GM23338 (cell line): ENCODE measurements at regions not wholly inside any gene's neighbourhood (a gene's known extent, or its start where the extent isn't known, plus 50 kb on each side); places are given as distances from the start of the nearest gene placed in this dataset.

Experiments used
- ATAC-seq: fragments of 200-7000 bp; cut with Tn5 transposase; 3 replicates; pipeline ENCODE4 v1.9.1; 2020
- DNase-seq: peaks from one replicate; pipeline ENCODE4 v3.0.0-alpha.2; 2015; ENCODE audit warnings: low spot score
- H2AFZ ChIP-seq: fragments of 200-600 bp; sonication (generic); 2 replicates; pipeline ENCODE4 v1.8.0; 2016; ENCODE audit warnings: antibody characterized with exemption, mild to moderate bottlenecking, moderate library complexity
- H3F3A ChIP-seq: fragments of 200-600 bp; sonication (generic); replicated peaks from 2 replicates; pipeline ENCODE4 v1.8.0; 2017; ENCODE audit warnings: antibody characterized with exemption, mixed run types, low read depth
- H3K27ac ChIP-seq: fragments of 200-600 bp; sonication (generic); 2 replicates; pipeline ENCODE4 v1.6.1; 2016; ENCODE audit warnings: low read depth
- H3K27me3 ChIP-seq: fragments of 200-600 bp; sonication (generic); 2 replicates; pipeline ENCODE4 v1.8.0; 2016; ENCODE audit warnings: mild to moderate bottlenecking, mixed run types, moderate library complexity; ENCODE audit not compliant: insufficient read depth
- H3K36me3 ChIP-seq: fragments of 200-600 bp; sonication (generic); 2 replicates; pipeline ENCODE4 v1.8.0; 2016; ENCODE audit warnings: mild to moderate bottlenecking; ENCODE audit not compliant: insufficient read depth
- H3K4me1 ChIP-seq: fragments of 200-600 bp; sonication (generic); 2 replicates; pipeline ENCODE4 v1.8.0; 2016; ENCODE audit warnings: mild to moderate bottlenecking, moderate library complexity; ENCODE audit not compliant: insufficient read depth
- H3K4me2 ChIP-seq: fragments of 200-600 bp; sonication (generic); 2 replicates; pipeline ENCODE4 v1.7.1; 2017; ENCODE audit warnings: mixed run types
- H3K4me3 ChIP-seq: fragments of 200-600 bp; sonication (generic); 2 replicates; pipeline ENCODE4 v1.6.1; 2016; ENCODE audit warnings: mixed run types
- H3K79me2 ChIP-seq: fragments of 200-600 bp; sonication (generic); replicated peaks from 2 replicates; pipeline ENCODE4 v1.8.0; 2017; ENCODE audit warnings: mild to moderate bottlenecking; ENCODE audit not compliant: insufficient read depth
- H3K9me2 ChIP-seq: fragments of 200-600 bp; sonication (generic); 2 replicates; pipeline ENCODE4 v1.8.0; 2017; ENCODE audit not compliant: insufficient read depth
- H4K20me1 ChIP-seq: fragments of 200-600 bp; sonication (generic); replicated peaks from 2 replicates; pipeline ENCODE4 v1.8.0; 2017; ENCODE audit warnings: mild to moderate bottlenecking; ENCODE audit not compliant: insufficient read depth
- H3K27ac Mint-ChIP-seq: 2 replicates; pipeline ENCODE4 v1.8.0; 2020; ENCODE audit warnings: inconsistent platforms, mild to moderate bottlenecking, moderate library complexity, mixed read lengths
- H3K27me3 Mint-ChIP-seq: 3 replicates; pipeline ENCODE4 v1.8.0; 2022; ENCODE audit warnings: low read depth, mild to moderate bottlenecking, moderate library complexity, mixed read lengths, inconsistent platforms; ENCODE audit not compliant: insufficient read depth, poor library complexity
- H3K36me3 Mint-ChIP-seq: 3 replicates; pipeline ENCODE4 v1.8.0; 2021; ENCODE audit warnings: low read depth, mild to moderate bottlenecking, inconsistent platforms, moderate library complexity, mixed read lengths
- H3K4me1 Mint-ChIP-seq: 3 replicates; pipeline ENCODE4 v1.8.0; 2020; ENCODE audit warnings: mild to moderate bottlenecking, inconsistent platforms, mixed read lengths
- H3K4me3 Mint-ChIP-seq: 3 replicates; pipeline ENCODE4 v1.8.0; 2021; ENCODE audit warnings: moderate library complexity, mild to moderate bottlenecking, inconsistent platforms, mixed read lengths
- H3K9me3 Mint-ChIP-seq: 3 replicates; pipeline ENCODE4 v1.8.0; 2020; ENCODE audit warnings: moderate library complexity, mild to moderate bottlenecking, inconsistent platforms, mixed read lengths
- CREB1 ChIP-seq: fragments of 250-450 bp; sonication (Bioruptor Pico); IDR thresholded peaks from 2 replicates; pipeline ENCODE4 v1.5.0; 2020; ENCODE audit warnings: low read depth, mild to moderate bottlenecking, moderate library complexity
- CTCF ChIP-seq, 2 experiments: fragments of 200-600 bp in 1 of 2; sonication (generic) in 1 of 2; conservative IDR thresholded peaks; 2 replicates each; pipeline versions ENCODE4 v1.5.1 to v1.6.1; 2016 to 2017; ENCODE audit warnings: antibody characterized with exemption in 2 of 2, low read depth in 2 of 2, mild to moderate bottlenecking in 2 of 2, moderate library complexity in 1 of 2
- ETS1 ChIP-seq: IDR thresholded peaks from 2 replicates; pipeline ENCODE4 v1.6.1; 2016; ENCODE audit warnings: antibody characterized with exemption
- EZH2 ChIP-seq: fragments of 200-600 bp; sonication (generic); IDR thresholded peaks from one replicate; pipeline ENCODE4 v1.8.0; 2017; ENCODE audit warnings: antibody characterized with exemption, mild to moderate bottlenecking, low read depth; ENCODE audit not compliant: unreplicated experiment
- EZH2phosphoT487 ChIP-seq: fragments of 200-600 bp; sonication (generic); IDR thresholded peaks from one replicate; pipeline ENCODE4 v1.8.1; 2018; ENCODE audit warnings: antibody characterized with exemption; ENCODE audit not compliant: unreplicated experiment
- JUNB ChIP-seq: IDR thresholded peaks from one replicate; pipeline ENCODE4 v1.6.1; 2016; ENCODE audit warnings: antibody characterized with exemption; ENCODE audit not compliant: unreplicated experiment
- POLR2AphosphoS5 ChIP-seq: IDR thresholded peaks from 2 replicates; pipeline ENCODE4 v1.6.1; 2016; ENCODE audit warnings: antibody characterized with exemption, low read depth
- STAT1 ChIP-seq: IDR thresholded peaks from one replicate; pipeline ENCODE4 v1.6.1; 2016; ENCODE audit warnings: antibody characterized with exemption; ENCODE audit not compliant: unreplicated experiment
- ZNF331 ChIP-seq: fragments of 250-450 bp; sonication (Bioruptor Pico); IDR thresholded peaks from 2 replicates; pipeline ENCODE4 v1.5.0; 2020; ENCODE audit warnings: low read depth, mild to moderate bottlenecking, moderate library complexity
- ZNF462 ChIP-seq: fragments of 250-450 bp; sonication (Bioruptor Pico); IDR thresholded peaks from 2 replicates; pipeline ENCODE4 v1.5.0; 2020; ENCODE audit warnings: mild to moderate bottlenecking, moderate library complexity

- no peaks in the 10 kb centered on the region; the same call in 2 of the 3 replicates for H3K4me1 Mint-ChIP-seq
- H3K4me3 Mint-ChIP-seq = no peak overlapping the region
- Histone ChIP-seq H3F3A (no peaks in the 10 kb centered on the region), H3K27me3 (no peaks in the 10 kb centered on the region), H3K4me3 (no peak overlapping the region), H3K79me2 (no peaks in the 10 kb centered on the region), H3K36me3 (no peaks in the 10 kb centered on the region), H3K4me1 (no peaks in the 10 kb centered on the region), H4K20me1 (no peaks in the 10 kb centered on the region), H2AFZ (no peak overlapping the region), H3K27ac (no peak overlapping the region), H3K4me2 (no peak overlapping the region), H3K9me2 (no peaks in the 10 kb centered on the region)
- no peaks in the 10 kb centered on the region for H3K36me3 Mint-ChIP-seq
- H3K9me3 Mint-ChIP-seq = no peaks in the 10 kb centered on the region
- H3K27me3 Mint-ChIP-seq = peaks cover 2% of the 10 kb centered on the region
- TF ChIP-seq CREB1 (CRISPR knock-in tag) = no peak
- TF ChIP-seq EZH2phosphoT487 = no peak
- no peak for TF ChIP-seq EZH2
- no peak for TF ChIP-seq ZNF462 (CRISPR knock-in tag)
- no peak for TF ChIP-seq JUNB
- TF ChIP-seq CTCF (conservative IDR thresholded peaks at IDR 0.05; ENCODE audit: low read depth in 2 of 2) = no peak
- no peak for TF ChIP-seq POLR2AphosphoS5
- TF ChIP-seq STAT1 = no peak
- TF ChIP-seq ETS1 = no peak
- no peak for TF ChIP-seq ZNF331 (CRISPR knock-in tag)
- ATAC-seq = no peak
- no peak overlapping the region for H3K27ac Mint-ChIP-seq
- DNase-seq = no peak
Measured at GRCh38 chr20:33908868-33909267, 84.8 kb upstream of the RALY start.
